NCI-H2196 treated with DMSO at 0.1 percent for 48 hours (cell line): ENCODE measurements at regions not wholly inside any gene's neighbourhood (a gene's known extent, or its start where the extent isn't known, plus 50 kb on each side); places are given as distances from the start of the nearest gene placed in this dataset.

Source experiments
- DNase-seq: peaks from one replicate; lab custom pipeline; 2025; ENCODE audit not compliant: unreplicated experiment; lab: John Stamatoyannopoulos, UW

- DNase-seq: no peak
Observed at GRCh38 chr3:74510261-74510818, 104.1 kb downstream of the CNTN3 start.

- DNase-seq: no peak
Observed at GRCh38 chr3:74507691-74508090, 106.8 kb downstream of the CNTN3 start.

- no peak for DNase-seq
Observed at GRCh38 chr3:74506246-74506645, 108.2 kb downstream of the CNTN3 start.

- no peak for DNase-seq
Observed at GRCh38 chr3:74501007-74501406, 113.5 kb downstream of the CNTN3 start.

GRCh38 chr3:74500257-74500656 lies 114.2 kb downstream of the CNTN3 start:
- no peak for DNase-seq

- no peak for DNase-seq
Observed at GRCh38 chr3:74491874-74492273, 122.6 kb downstream of the CNTN3 start.

- DNase-seq: no peak
Observed at GRCh38 chr3:74489050-74489792, 125.2 kb downstream of the CNTN3 start.

GRCh38 chr3:74479915-74480314 lies 134.5 kb downstream of the CNTN3 start:
- DNase-seq: no peak

GRCh38 chr3:74470313-74470712 lies 144.1 kb downstream of the CNTN3 start:
- DNase-seq: no peak

- DNase-seq: no peak
Observed at GRCh38 chr3:74469713-74470112, 144.7 kb downstream of the CNTN3 start.

- no peak for DNase-seq
Observed at GRCh38 chr3:74469151-74469550, 145.3 kb downstream of the CNTN3 start.

GRCh38 chr3:74465715-74466410 lies 148.6 kb downstream of the CNTN3 start:
- DNase-seq: no peak

- DNase-seq: no peak
Observed at GRCh38 chr3:74463515-74463914, 150.9 kb downstream of the CNTN3 start.

GRCh38 chr3:74456166-74456565 lies 158.3 kb downstream of the CNTN3 start:
- DNase-seq: no peak

- no peak for DNase-seq
Observed at GRCh38 chr3:74447221-74447620, 167.2 kb downstream of the CNTN3 start.

GRCh38 chr3:74445541-74445940 lies 168.9 kb downstream of the CNTN3 start:
- DNase-seq: no peak

GRCh38 chr3:74443102-74443501 lies 171.4 kb downstream of the CNTN3 start:
- no peak for DNase-seq

GRCh38 chr3:74442683-74443082 lies 171.8 kb downstream of the CNTN3 start:
- DNase-seq: no peak

- DNase-seq: no peak
Observed at GRCh38 chr3:74442068-74442467, 172.4 kb downstream of the CNTN3 start.

GRCh38 chr3:74436184-74436583 lies 178.3 kb downstream of the CNTN3 start:
- DNase-seq: no peak

GRCh38 chr3:74435631-74436030 lies 178.8 kb downstream of the CNTN3 start:
- no peak for DNase-seq

- no peak for DNase-seq
Observed at GRCh38 chr3:74434406-74434805, 180.1 kb downstream of the CNTN3 start.
